HG03060 (cell line): ENCODE measurements at regions not wholly inside any gene's neighbourhood (a gene's known extent, or its start where the extent isn't known, plus 50 kb on each side); places are given as distances from the start of the nearest gene placed in this dataset.
A peak's percentile ranks its signal among the peaks of the same experiment; 100 is the strongest.

Experiments used
- ATAC-seq: cut with Tn5 transposase; IDR thresholded peaks from one replicate; pipeline ENCODE4 v1.9.1; 2021; ENCODE audit warnings: low read depth, moderate number of reproducible peaks; ENCODE audit not compliant: unreplicated experiment

GRCh38 chr3:177977381-177978158 lies 558.7 kb upstream of the KCNMB2 start:
- ATAC-seq: no peak

GRCh38 chr3:177978946-177979345 lies 557.3 kb upstream of the KCNMB2 start:
- ATAC-seq: no peak

DNA sequence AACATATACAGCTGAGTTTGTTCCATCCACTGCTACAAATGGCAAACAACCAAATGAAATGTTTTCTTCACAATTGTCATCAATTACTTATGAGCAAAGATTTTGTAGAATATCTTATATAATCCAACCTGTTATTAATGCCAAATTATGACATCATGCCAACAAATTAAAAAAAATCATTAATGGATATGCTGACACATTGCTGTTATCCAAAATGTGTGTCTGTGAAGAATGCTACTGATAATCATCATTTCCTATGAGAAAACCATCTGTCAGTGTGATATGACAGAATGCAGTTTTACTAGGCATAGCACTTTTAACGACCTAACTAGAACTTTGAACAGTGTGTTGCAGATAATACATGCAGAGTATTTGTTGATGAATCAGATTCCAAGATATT lies 556.5 kb upstream of the KCNMB2 start:
- no peak for ATAC-seq

DNA sequence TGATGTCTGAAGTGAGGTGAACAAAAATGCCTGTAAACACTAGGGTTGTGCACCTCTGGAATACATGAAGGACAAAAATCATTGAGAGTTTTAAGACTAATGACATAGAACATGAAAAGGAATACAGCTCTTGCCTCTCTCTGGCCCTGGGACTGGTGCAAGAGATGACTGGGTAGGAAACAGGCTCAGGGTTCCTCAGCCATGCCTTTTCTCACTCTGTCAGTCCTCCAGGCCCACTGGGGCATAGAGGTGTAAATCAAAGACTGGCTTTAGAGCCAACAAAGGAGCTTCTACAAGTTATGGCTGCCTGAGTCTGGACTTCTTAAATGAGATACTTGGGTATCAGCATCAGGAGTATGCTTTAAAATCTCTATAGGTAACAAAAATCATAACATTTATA lies 554.7 kb upstream of the KCNMB2 start:
- ATAC-seq: no peak

GRCh38 chr3:177982034-177982433 lies 554.2 kb upstream of the KCNMB2 start:
- ATAC-seq: no peak

- ATAC-seq: no peak
Observed at GRCh38 chr3:177983320-177983719, 552.9 kb upstream of the KCNMB2 start.

GRCh38 chr3:177992993-177993970 lies 543.0 kb upstream of the KCNMB2 start:
- ATAC-seq: no peak

- no peak for ATAC-seq
Observed at GRCh38 chr3:177994976-177995375, 541.3 kb upstream of the KCNMB2 start.

DNA sequence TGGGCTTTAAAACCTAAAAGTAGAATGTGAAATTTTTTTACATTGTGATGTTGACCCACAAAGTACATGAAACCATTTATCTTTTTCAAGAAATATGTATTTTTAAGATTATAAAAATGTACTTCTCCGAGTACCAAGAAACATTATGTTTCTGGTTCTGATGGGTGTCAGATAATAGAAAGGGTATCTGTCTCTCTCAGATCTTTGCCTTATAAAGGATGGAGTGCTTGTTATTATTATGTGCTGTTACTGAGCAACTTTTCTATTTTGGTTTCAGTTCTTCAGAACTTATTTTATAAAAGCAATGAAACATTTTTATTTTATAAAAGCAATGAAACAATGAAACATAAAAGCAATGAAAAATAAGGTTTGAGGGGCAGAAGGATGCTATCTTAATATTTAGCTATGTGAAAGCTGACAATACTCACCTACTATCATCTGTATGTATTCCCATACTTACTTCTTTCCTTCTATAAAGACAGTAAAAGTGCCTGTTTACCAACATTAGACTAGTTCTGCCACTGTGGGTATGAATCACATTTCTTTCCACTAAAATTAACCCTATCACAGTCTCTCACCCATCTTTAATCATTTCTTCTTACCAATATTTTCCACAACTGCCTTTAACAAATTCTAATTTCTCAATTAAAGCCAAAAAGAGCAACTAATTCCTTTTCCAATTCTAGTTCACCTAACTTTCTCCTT lies 540.7 kb upstream of the KCNMB2 start:
- ATAC-seq: no peak

GRCh38 chr3:178001670-178002101 lies 534.5 kb upstream of the KCNMB2 start:
- ATAC-seq: peak; percentile 79

DNA sequence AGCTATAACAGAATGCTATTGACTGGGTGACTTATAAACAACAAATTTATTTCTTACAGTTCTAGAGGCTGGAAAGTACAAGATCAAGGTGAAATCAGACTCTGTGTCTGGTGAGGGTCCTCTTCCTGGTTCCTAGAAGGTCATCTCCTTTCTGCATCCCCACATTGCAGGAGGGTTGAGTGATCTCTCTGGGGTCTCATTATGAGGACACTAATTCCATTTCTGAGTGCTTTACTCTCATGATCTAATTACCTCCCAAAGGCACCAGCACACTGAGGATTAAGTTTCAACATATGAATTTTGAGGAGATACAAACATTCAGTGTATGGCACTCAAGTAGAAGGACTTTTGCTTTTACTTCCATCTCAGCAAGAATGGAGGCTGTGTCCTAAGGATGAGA lies 534.1 kb upstream of the KCNMB2 start:
- no peak for ATAC-seq

- no peak for ATAC-seq
Observed at GRCh38 chr3:178003756-178004155, 532.5 kb upstream of the KCNMB2 start.

DNA sequence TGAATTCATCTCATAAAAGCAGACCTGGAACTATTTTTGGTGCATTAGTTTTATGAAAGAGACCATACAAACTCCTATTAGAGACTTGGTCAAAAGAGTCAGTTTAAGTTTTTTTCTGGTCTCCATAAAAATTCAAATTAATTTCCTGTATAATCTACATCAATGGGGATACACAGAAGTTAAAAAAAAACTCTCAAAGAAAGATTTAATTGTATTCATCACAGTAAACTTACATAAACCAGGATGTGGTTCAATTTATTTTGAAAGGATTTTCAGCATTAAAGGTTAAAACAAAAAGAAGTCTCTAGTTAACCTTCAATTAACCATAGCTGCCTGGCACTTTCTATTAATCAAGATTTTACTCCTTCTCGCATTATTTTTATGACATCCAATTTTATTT lies 530.3 kb upstream of the KCNMB2 start:
- ATAC-seq: no peak

GRCh38 chr3:178010306-178010705 lies 525.9 kb upstream of the KCNMB2 start:
- no peak for ATAC-seq

DNA sequence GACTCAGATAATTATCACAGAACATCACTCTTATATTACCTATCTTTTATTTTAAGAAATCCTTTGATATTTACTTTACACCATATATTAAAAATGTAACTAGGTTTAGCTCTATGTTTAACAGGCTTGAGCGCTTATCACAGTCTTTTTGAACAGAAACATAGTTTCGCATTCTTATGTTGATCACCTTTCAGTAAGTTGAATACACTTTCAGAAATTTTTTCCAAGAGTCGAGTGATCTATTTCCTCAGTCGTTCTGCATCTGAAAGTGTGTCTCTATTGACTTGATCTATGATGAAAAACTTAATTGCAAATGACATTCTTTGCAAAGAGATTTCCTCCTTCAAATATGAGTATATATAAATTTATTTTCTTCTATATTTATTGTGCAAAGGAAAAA lies 516.6 kb upstream of the KCNMB2 start:
- no peak for ATAC-seq

- ATAC-seq: no peak
Observed at GRCh38 chr3:178022599-178022998, 513.6 kb upstream of the KCNMB2 start.

DNA sequence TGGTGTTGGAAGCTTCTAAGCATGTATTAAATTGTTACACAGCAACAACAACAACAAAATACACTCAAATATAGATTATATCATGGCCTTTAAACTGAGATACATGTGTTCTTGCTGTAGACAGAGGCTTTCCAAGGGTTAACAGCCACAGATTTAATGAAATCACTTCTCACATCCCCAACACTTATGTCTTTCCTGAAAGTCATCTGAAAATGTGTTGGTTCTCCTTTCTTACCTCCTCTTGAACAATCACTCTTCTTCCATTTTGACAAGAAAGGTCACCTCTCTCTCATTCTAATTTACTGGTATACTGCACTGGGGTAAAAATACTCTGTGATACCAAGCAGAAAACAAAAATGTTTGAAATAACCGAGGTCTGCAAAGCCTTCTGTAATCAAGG lies 507.3 kb upstream of the KCNMB2 start:
- no peak for ATAC-seq

DNA sequence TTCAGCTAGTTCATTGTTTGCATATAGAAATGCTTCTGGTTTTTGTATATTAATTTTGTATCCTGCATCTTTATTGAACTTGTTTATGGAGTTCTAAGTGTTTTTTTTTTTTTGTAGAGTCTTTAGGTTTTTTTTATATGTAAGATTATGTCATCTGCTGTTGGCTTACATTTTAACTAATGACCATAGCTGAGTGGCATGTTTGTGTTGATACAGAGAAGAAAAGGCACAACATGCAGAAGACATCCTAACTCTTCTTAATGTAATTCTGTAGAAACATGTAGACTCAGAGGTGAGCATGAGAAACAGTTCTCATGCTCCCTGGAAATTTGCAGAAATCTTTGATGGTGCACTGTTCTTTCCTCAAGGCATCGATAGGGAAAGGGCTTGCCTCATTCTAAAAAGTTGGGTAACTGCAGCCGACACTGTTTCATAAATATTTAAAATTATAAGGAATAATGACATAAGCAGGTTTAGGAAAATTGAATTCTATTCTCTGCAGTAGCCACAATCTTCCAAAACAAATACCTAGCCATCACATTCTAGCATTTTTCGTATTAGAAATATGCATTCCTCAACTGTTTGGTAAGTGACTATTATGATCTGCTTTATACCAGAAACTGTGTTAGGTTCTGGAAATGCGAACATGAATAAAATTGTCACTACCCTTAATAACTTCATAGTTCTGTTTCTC lies 499.6 kb upstream of the KCNMB2 start:
- ATAC-seq: no peak

DNA sequence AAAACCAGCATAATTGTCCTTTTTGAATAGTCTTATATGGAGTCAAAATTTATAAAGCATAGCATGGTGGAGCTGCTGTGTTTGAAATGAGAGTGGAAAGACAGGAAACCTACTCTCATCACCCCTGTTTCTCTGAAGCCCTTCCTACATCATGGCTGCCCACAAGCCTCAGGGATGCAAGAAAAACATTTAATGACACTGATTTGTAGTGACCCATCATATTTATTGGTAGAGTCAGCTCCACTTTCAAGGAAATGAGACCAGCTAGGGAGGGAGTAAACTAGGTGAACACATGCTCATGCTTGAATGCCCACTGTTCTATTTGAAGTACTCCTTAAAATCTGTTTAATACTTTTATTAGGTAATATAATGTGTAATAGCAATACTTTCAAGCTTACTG lies 494.3 kb upstream of the KCNMB2 start:
- no peak for ATAC-seq

DNA sequence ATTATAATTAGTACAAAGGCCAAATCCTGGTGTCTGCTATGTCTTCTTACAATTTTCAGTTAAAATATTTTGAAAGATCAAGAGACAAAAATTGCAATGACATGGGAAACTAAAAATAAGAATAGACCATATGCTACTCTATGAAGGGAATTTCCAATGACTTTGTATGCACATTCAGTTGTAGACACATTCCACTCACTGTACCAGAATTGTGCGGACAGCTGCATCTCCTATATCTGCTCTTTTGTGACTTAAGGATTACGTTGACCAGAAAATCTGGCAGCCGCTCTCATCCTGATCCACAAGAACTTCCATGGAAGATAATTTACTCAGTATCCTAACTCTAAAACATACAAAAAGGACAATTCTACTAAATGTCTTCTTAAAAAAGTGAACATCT lies 493.9 kb upstream of the KCNMB2 start:
- no peak for ATAC-seq
